Gastrocnemius medialis (tissue), 4 donors: ENCODE measurements at regions not wholly inside any gene's neighbourhood (a gene's known extent, or its start where the extent isn't known, plus 50 kb on each side); places are given as distances from the start of the nearest gene placed in this dataset.

Experiments used
- POLR2A ChIP-seq, 2 donors: fragments of 450-650 bp; IDR thresholded peaks; one replicate each; pipeline ENCODE4 v1.6.1; 2017; ENCODE audit warnings: antibody characterized with exemption in 2 of 2, mild to moderate bottlenecking in 2 of 2, moderate library complexity in 2 of 2
- TF ChIP-seq, protein P1 (sequence below), 5 experiments: fragments of 450-650 bp in 3 of 5; fragments of 200-600 bp in 2 of 5; sonication (generic) in 2 of 5; IDR thresholded peaks in 4 of 5; conservative IDR thresholded peaks in 1 of 5; 1 replicate in 4 of 5; 2 replicates in 1 of 5; pipeline ENCODE4 v1.5.1; 2016 to 2019; ENCODE audit warnings: antibody characterized with exemption in 5 of 5, mild to moderate bottlenecking in 3 of 5, moderate library complexity in 3 of 5

DNA sequence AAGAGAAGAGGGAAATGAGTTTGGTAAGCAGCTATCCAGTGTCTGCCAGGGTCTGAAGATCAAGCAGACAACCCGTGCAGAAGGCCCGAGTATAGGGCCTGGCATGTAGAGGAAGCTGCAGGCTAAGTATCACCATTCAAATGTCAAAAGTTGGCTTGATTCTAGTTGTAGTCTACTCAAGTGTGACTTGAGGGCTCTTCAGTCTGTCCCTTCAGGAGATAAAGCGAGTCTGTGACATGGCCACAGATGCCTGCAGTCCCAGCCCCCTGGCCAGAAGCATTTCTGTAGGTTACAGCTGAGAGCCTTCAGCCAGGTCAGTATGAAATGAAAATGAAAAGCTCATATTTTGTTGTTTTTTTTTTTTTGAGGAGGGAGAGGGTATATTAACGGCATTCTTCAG lies 97.8 kb upstream of the EEPD1 start:
- TF ChIP-seq, protein P1, sequence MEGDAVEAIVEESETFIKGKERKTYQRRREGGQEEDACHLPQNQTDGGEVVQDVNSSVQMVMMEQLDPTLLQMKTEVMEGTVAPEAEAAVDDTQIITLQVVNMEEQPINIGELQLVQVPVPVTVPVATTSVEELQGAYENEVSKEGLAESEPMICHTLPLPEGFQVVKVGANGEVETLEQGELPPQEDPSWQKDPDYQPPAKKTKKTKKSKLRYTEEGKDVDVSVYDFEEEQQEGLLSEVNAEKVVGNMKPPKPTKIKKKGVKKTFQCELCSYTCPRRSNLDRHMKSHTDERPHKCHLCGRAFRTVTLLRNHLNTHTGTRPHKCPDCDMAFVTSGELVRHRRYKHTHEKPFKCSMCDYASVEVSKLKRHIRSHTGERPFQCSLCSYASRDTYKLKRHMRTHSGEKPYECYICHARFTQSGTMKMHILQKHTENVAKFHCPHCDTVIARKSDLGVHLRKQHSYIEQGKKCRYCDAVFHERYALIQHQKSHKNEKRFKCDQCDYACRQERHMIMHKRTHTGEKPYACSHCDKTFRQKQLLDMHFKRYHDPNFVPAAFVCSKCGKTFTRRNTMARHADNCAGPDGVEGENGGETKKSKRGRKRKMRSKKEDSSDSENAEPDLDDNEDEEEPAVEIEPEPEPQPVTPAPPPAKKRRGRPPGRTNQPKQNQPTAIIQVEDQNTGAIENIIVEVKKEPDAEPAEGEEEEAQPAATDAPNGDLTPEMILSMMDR (IDR thresholded peaks at IDR 0.05 in 4 of 5, conservative IDR thresholded peaks at IDR 0.05 in 1 of 5) = no peak
- TF ChIP-seq POLR2A (IDR thresholded peaks at IDR 0.05) = no peak
